PC-9 (cell line): ENCODE measurements at regions not wholly inside any gene's neighbourhood (a gene's known extent, or its start where the extent isn't known, plus 50 kb on each side); places are given as distances from the start of the nearest gene placed in this dataset.

Source experiments
- BruUV-seq: library from RNA; stranded (reverse); fragments of 400-500 nt; replicated peaks from 2 replicates; lab custom pipeline; 2021; lab: Mats Ljungman, UMichigan
- CTCF ChIA-PET: fragments of 300-600 bp; sonication (Branson Sonifier 250); formaldehyde crosslinking; loops from one replicate; lab custom pipeline; 2022; ENCODE audit warnings: antibody characterized with exemption; lab: Charles Lee
- POLR2A ChIA-PET: fragments of 300-600 bp; sonication (Branson Sonifier 250); formaldehyde crosslinking; loops from one replicate; lab custom pipeline; 2022; ENCODE audit warnings: antibody characterized with exemption; ENCODE audit not compliant: unreplicated experiment; lab: Charles Lee
- DNase-seq, 2 experiments: peaks; one replicate each; pipeline versions ENCODE4 v3.0.0 to v3.0.0-alpha.2; 2015 to 2022; ENCODE audit warnings: mixed read lengths in 1 of 2
- H2AFZ ChIP-seq: fragments of 200-600 bp; sonication (generic); 2 replicates; pipeline ENCODE4 v1.8.1; 2017; ENCODE audit warnings: antibody characterized with exemption
- H3F3A ChIP-seq: fragments of 200-600 bp; sonication (generic); 2 replicates; pipeline ENCODE4 v1.8.1; 2017; ENCODE audit warnings: antibody characterized with exemption, mild to moderate bottlenecking, low read depth; ENCODE audit not compliant: insufficient read depth
- H3K27ac ChIP-seq: fragments of 200-600 bp; sonication (generic); 2 replicates; pipeline ENCODE4 v1.6.1; 2016; ENCODE audit warnings: mixed run types
- H3K27me3 ChIP-seq: fragments of 200-600 bp; sonication (generic); 2 replicates; pipeline ENCODE4 v1.6.1; 2016; ENCODE audit warnings: low read depth, mixed run types; ENCODE audit not compliant: insufficient read depth
- H3K36me3 ChIP-seq: fragments of 200-600 bp; sonication (generic); 2 replicates; pipeline ENCODE4 v1.6.1; 2016; ENCODE audit warnings: low read depth, mixed run types
- H3K4me1 ChIP-seq: fragments of 200-600 bp; sonication (generic); replicated peaks from 2 replicates; pipeline ENCODE4 v1.6.1; 2016; ENCODE audit warnings: mixed run types; ENCODE audit not compliant: insufficient read depth
- H3K4me2 ChIP-seq: fragments of 200-600 bp; sonication (generic); 2 replicates; pipeline ENCODE4 v1.6.1; 2017; ENCODE audit warnings: mixed run types
- H3K4me3 ChIP-seq: fragments of 200-600 bp; sonication (generic); 2 replicates; pipeline ENCODE4 v1.6.1; 2016; ENCODE audit warnings: mixed run types
- H3K79me2 ChIP-seq: fragments of 200-600 bp; sonication (generic); 2 replicates; pipeline ENCODE4 v1.6.1; 2017; ENCODE audit warnings: low read depth, mixed run types
- H3K9me2 ChIP-seq: fragments of 200-600 bp; sonication (generic); 2 replicates; pipeline ENCODE4 v1.8.1; 2017; ENCODE audit warnings: mild to moderate bottlenecking; ENCODE audit not compliant: insufficient read depth
- H3K9me3 ChIP-seq: fragments of 200-600 bp; sonication (generic); 2 replicates; pipeline ENCODE4 v1.8.1; 2016; ENCODE audit warnings: low read depth; ENCODE audit not compliant: insufficient read depth
- H4K20me1 ChIP-seq: fragments of 200-600 bp; sonication (generic); 2 replicates; pipeline ENCODE4 v1.8.1; 2017; ENCODE audit not compliant: insufficient read depth
- CTCF ChIP-seq: fragments of 200-600 bp; sonication (generic); conservative IDR thresholded peaks from 2 replicates; pipeline ENCODE4 v1.6.1; 2017; ENCODE audit warnings: mixed run types, antibody characterized with exemption, mild to moderate bottlenecking, moderate library complexity
- EZH2 ChIP-seq: fragments of 200-600 bp; sonication (generic); IDR thresholded peaks from 2 replicates; pipeline ENCODE4 v1.8.0; 2017; ENCODE audit warnings: antibody characterized with exemption, low read depth
- intact Hi-C: fragments of 100-400 bp; cut with micrococcal nuclease; formaldehyde crosslinking; loops from one replicate; pipeline ENCODE4 v1.10.0; 2022; ENCODE audit not compliant: unreplicated experiment

GRCh38 chr4:32686123-32686522 lies 1966.0 kb downstream of the PCDH7 start:
- H3K4me1 ChIP-seq = no peaks in the 10 kb centered on the region
- ChIA-PET CTCF (no interaction called here), POLR2A (no interaction called here)
- no peak overlapping the region for H2AFZ ChIP-seq
- BruUV-seq = no TSS peak
- H3K79me2 ChIP-seq = no peaks in the 10 kb centered on the region
- DNase-seq = no peak
- intact Hi-C loops = no loop called here
- no peaks in the 10 kb centered on the region for H3K9me3 ChIP-seq
- no peak overlapping the region for H3K4me2 ChIP-seq
- H3K36me3 ChIP-seq = no peaks in the 10 kb centered on the region
- no peak overlapping the region for H3K4me3 ChIP-seq
- no peaks in the 10 kb centered on the region for H3K9me2 ChIP-seq
- no peaks in the 10 kb centered on the region for H4K20me1 ChIP-seq
- H3K27me3 ChIP-seq = no peaks in the 10 kb centered on the region
- TF ChIP-seq EZH2 (no peak), CTCF (no peak)
- no peaks in the 10 kb centered on the region for H3F3A ChIP-seq
- H3K27ac ChIP-seq = no peak overlapping the region

GRCh38 chr4:32689518-32689917 lies 1969.3 kb downstream of the PCDH7 start:
- no peaks in the 10 kb centered on the region for H3F3A ChIP-seq
- no peak for TF ChIP-seq CTCF
- no peak for TF ChIP-seq EZH2
- POLR2A ChIA-PET = no interaction called here
- H3K4me1 ChIP-seq = no peaks in the 10 kb centered on the region
- H2AFZ ChIP-seq = no peak overlapping the region
- intact Hi-C loops = no loop called here
- H3K79me2 ChIP-seq = no peaks in the 10 kb centered on the region
- H3K9me3 ChIP-seq = no peaks in the 10 kb centered on the region
- H3K36me3 ChIP-seq = no peaks in the 10 kb centered on the region
- no peak overlapping the region for H3K27ac ChIP-seq
- BruUV-seq = no TSS peak
- no peak overlapping the region for H3K4me2 ChIP-seq
- CTCF ChIA-PET = no interaction called here
- H3K9me2 ChIP-seq = no peaks in the 10 kb centered on the region
- H4K20me1 ChIP-seq = no peaks in the 10 kb centered on the region
- no peaks in the 10 kb centered on the region for H3K27me3 ChIP-seq
- no peak for DNase-seq
- no peak overlapping the region for H3K4me3 ChIP-seq

- POLR2A ChIA-PET = no interaction called here
- H3K79me2 ChIP-seq = no peaks in the 10 kb centered on the region
- BruUV-seq = no TSS peak
Measured at GRCh38 chr4:32697281-32697814, 1977.2 kb downstream of the PCDH7 start.

More at GRCh38 chr4:32697281-32697814, 1977.2 kb downstream of the PCDH7 start:
- H3K4me3 ChIP-seq = no peak overlapping the region
- H3K9me2 ChIP-seq = no peaks in the 10 kb centered on the region
- H3K4me2 ChIP-seq = no peak overlapping the region
- no peaks in the 10 kb centered on the region for H3K36me3 ChIP-seq
- H3K27me3 ChIP-seq = no peaks in the 10 kb centered on the region
- H4K20me1 ChIP-seq = no peaks in the 10 kb centered on the region
- H3K27ac ChIP-seq = no peak overlapping the region
- no peaks in the 10 kb centered on the region for H3F3A ChIP-seq
- H2AFZ ChIP-seq = no peak overlapping the region
- CTCF ChIA-PET = no interaction called here
- intact Hi-C loops = no loop called here
- no peaks in the 10 kb centered on the region for H3K4me1 ChIP-seq
- no peaks in the 10 kb centered on the region for H3K9me3 ChIP-seq
- DNase-seq = no peak
- TF ChIP-seq CTCF = no peak
- no peak for TF ChIP-seq EZH2
